Osteocyte (in vitro differentiated cells): ENCODE measurements at regions not wholly inside any gene's neighbourhood (a gene's known extent, or its start where the extent isn't known, plus 50 kb on each side); places are given as distances from the start of the nearest gene placed in this dataset.

Experiments
- DNase-seq: peaks from one replicate; pipeline ENCODE4 v3.0.0; 2021; ENCODE audit warnings: mixed read lengths; ENCODE audit not compliant: unreplicated experiment; ENCODE audit errors: extremely low spot score
- H3K27ac Mint-ChIP-seq: one replicate; pipeline ENCODE4 v1.8.0; 2021; ENCODE audit warnings: mild to moderate bottlenecking, mixed read lengths; ENCODE audit not compliant: unreplicated experiment
- H3K27me3 Mint-ChIP-seq: one replicate; pipeline ENCODE4 v1.8.0; 2021; ENCODE audit warnings: mixed read lengths; ENCODE audit not compliant: unreplicated experiment
- H3K36me3 Mint-ChIP-seq: one replicate; pipeline ENCODE4 v1.8.0; 2021; ENCODE audit warnings: mixed read lengths; ENCODE audit not compliant: unreplicated experiment
- H3K4me1 Mint-ChIP-seq: one replicate; pipeline ENCODE4 v1.8.0; 2021; ENCODE audit warnings: mixed read lengths; ENCODE audit not compliant: unreplicated experiment
- H3K4me3 Mint-ChIP-seq: one replicate; pipeline ENCODE4 v1.8.0; 2021; ENCODE audit warnings: mild to moderate bottlenecking, moderate library complexity, mixed read lengths; ENCODE audit not compliant: unreplicated experiment
- H3K9me3 Mint-ChIP-seq: one replicate; pipeline ENCODE4 v1.8.0; 2021; ENCODE audit warnings: mixed read lengths; ENCODE audit not compliant: unreplicated experiment
- TF ChIP-seq, protein P1 (sequence below): fragments of 200-600 bp; sonication (generic); IDR thresholded peaks from 2 replicates; pipeline ENCODE4 v1.5.0; 2021; ENCODE audit warnings: antibody characterized with exemption, mild to moderate bottlenecking, moderate library complexity

DNA sequence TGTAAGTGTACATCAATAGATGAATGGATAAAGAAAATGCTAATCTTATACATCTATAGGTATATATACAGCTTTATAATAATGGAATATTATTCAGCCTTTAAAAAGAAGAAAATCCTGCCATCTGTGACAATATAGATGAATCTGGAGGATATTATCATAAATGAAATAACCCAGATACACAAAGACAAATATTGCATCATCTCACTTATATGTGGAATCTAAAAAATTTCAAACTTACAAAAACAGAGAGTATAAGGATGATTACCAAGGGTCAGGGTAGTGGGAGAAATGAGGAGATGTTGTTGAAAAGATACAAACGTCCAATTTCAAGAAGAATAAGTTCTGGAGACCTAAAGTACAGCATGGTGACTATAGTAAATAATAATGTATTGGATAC, 85.4 kb upstream of the AGTR1 start:
- Mint-ChIP-seq H3K4me3 (no peak overlapping the region), H3K27me3 (no peaks in the 10 kb centered on the region), H3K4me1 (peaks cover 11% of the 10 kb centered on the region), H3K9me3 (peaks cover 12% of the 10 kb centered on the region), H3K27ac (no peak overlapping the region), H3K36me3 (no peaks in the 10 kb centered on the region)
- TF ChIP-seq, protein P1, sequence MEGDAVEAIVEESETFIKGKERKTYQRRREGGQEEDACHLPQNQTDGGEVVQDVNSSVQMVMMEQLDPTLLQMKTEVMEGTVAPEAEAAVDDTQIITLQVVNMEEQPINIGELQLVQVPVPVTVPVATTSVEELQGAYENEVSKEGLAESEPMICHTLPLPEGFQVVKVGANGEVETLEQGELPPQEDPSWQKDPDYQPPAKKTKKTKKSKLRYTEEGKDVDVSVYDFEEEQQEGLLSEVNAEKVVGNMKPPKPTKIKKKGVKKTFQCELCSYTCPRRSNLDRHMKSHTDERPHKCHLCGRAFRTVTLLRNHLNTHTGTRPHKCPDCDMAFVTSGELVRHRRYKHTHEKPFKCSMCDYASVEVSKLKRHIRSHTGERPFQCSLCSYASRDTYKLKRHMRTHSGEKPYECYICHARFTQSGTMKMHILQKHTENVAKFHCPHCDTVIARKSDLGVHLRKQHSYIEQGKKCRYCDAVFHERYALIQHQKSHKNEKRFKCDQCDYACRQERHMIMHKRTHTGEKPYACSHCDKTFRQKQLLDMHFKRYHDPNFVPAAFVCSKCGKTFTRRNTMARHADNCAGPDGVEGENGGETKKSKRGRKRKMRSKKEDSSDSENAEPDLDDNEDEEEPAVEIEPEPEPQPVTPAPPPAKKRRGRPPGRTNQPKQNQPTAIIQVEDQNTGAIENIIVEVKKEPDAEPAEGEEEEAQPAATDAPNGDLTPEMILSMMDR: no peak
- no peak for DNase-seq

DNA sequence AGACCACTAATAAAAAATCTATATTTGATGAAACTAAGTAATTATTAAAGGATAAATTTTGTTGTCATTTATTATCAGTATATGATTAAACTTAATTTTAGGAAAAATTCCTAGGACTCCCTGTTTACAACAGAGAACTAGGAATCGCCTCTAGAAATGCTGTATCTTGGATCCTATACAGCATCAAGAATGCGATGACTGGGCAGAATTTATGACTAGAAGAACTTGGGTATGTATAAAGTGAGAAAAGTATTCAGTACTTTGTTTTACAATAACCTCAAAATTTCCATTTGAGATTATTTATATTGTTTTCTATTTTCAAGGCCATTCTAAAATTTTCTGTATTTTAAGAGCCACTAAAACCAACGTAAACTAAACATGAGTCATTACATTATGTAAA, 82.3 kb upstream of the AGTR1 start:
- Mint-ChIP-seq H3K27me3 (no peaks in the 10 kb centered on the region), H3K4me3 (no peak overlapping the region), H3K4me1 (peaks cover 17% of the 10 kb centered on the region), H3K27ac (no peak overlapping the region), H3K9me3 (no peaks in the 10 kb centered on the region), H3K36me3 (no peaks in the 10 kb centered on the region)
- TF ChIP-seq, protein P1: no peak
- no peak for DNase-seq

GRCh38 chr3:148625095-148625736, 72.5 kb upstream of the AGTR1 start:
- Mint-ChIP-seq H3K36me3 (no peaks in the 10 kb centered on the region), H3K9me3 (peaks cover 11% of the 10 kb centered on the region), H3K4me1 (peaks cover 22% of the 10 kb centered on the region), H3K27ac (peak overlapping the region; percentile 59), H3K27me3 (no peaks in the 10 kb centered on the region), H3K4me3 (no peak overlapping the region)
- DNase-seq: no peak
- TF ChIP-seq, protein P1: no peak

DNA sequence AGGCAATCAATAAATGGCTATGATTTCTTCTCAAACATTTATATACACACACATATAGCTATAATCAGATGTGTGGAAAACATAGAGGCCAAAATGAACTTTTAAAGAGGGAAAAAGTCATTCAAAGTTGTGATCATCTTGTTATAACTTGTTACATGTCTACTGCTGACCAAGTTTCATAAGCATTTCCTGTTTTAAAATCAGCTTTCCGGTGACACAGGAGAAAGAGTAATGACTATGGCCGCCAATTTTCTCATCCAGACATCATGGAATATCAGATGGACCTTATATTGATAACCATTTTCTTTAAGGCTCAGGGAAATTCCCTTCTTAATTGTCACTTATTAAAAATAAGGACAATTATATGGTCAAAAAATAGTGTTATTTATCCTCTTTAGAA, 71.7 kb upstream of the AGTR1 start:
- H3K4me1 Mint-ChIP-seq: peaks cover 22% of the 10 kb centered on the region
- TF ChIP-seq, protein P1: no peak
- no peaks in the 10 kb centered on the region for H3K36me3 Mint-ChIP-seq

GRCh38 chr3:148629006-148629405, 68.7 kb upstream of the AGTR1 start:
- no peaks in the 10 kb centered on the region for H3K27me3 Mint-ChIP-seq
- TF ChIP-seq, protein P1: no peak
- H3K36me3 Mint-ChIP-seq: no peaks in the 10 kb centered on the region
- no peak overlapping the region for H3K27ac Mint-ChIP-seq
- DNase-seq: no peak
- H3K4me3 Mint-ChIP-seq: no peak overlapping the region
- peaks cover 22% of the 10 kb centered on the region for H3K4me1 Mint-ChIP-seq
- peaks cover 28% of the 10 kb centered on the region for H3K9me3 Mint-ChIP-seq

More for the DNA sequence above, 71.7 kb upstream of the AGTR1 start:
- Mint-ChIP-seq H3K9me3 (peaks cover 11% of the 10 kb centered on the region), H3K27ac (no peak overlapping the region), H3K27me3 (no peaks in the 10 kb centered on the region), H3K4me3 (no peak overlapping the region)
- no peak for DNase-seq
